Calu3 (cell line): ENCODE measurements at regions not wholly inside any gene's neighbourhood (a gene's known extent, or its start where the extent isn't known, plus 50 kb on each side); places are given as distances from the start of the nearest gene placed in this dataset.

ENCODE experiments used
- BruUV-seq: library from RNA; stranded (reverse); fragments of 400-500 nt; replicated peaks from 2 replicates; lab custom pipeline; 2021; lab: Mats Ljungman, UMichigan
- CTCF ChIA-PET: fragments of 300-600 bp; sonication (Branson Sonifier 250); formaldehyde crosslinking; loops from one replicate; lab custom pipeline; 2022; ENCODE audit warnings: antibody characterized with exemption; lab: Charles Lee
- DNase-seq: peaks from one replicate; pipeline ENCODE4 v3.0.0; 2022
- H3K27ac Mint-ChIP-seq: one replicate; pipeline ENCODE4 v1.8.0; 2022; ENCODE audit warnings: mixed read lengths; ENCODE audit not compliant: unreplicated experiment
- H3K27me3 Mint-ChIP-seq: one replicate; pipeline ENCODE4 v1.8.0; 2022; ENCODE audit warnings: mixed read lengths; ENCODE audit not compliant: unreplicated experiment
- H3K36me3 Mint-ChIP-seq: one replicate; pipeline ENCODE4 v1.8.0; 2022; ENCODE audit warnings: mild to moderate bottlenecking, moderate library complexity, mixed read lengths; ENCODE audit not compliant: insufficient read depth, unreplicated experiment
- H3K4me1 Mint-ChIP-seq: one replicate; pipeline ENCODE4 v1.8.0; 2022; ENCODE audit warnings: mild to moderate bottlenecking, low read depth, mixed read lengths; ENCODE audit not compliant: unreplicated experiment
- H3K4me3 Mint-ChIP-seq: one replicate; pipeline ENCODE4 v1.8.0; 2022; ENCODE audit warnings: mild to moderate bottlenecking, low read depth, moderate library complexity, mixed read lengths; ENCODE audit not compliant: unreplicated experiment
- H3K9me3 Mint-ChIP-seq: one replicate; pipeline ENCODE4 v1.8.0; 2022; ENCODE audit warnings: low read depth, mixed read lengths; ENCODE audit not compliant: unreplicated experiment
- CTCF ChIP-seq: fragments of 200-600 bp; IDR thresholded peaks from one replicate; pipeline ENCODE4 v1.8.0; 2022; ENCODE audit warnings: antibody characterized with exemption; ENCODE audit not compliant: unreplicated experiment
- intact Hi-C: fragments of 100-400 bp; cut with micrococcal nuclease; formaldehyde crosslinking; loops from one replicate; pipeline ENCODE4 v1.10.0; 2022; ENCODE audit not compliant: unreplicated experiment

GRCh38 chr11:11770921-11771486, 70.8 kb upstream of the USP47 start:
- Mint-ChIP-seq H3K27ac (no peak overlapping the region), H3K9me3 (no peaks in the 10 kb centered on the region), H3K36me3 (no peaks in the 10 kb centered on the region), H3K27me3 (peaks cover 90% of the 10 kb centered on the region), H3K4me3 (no peak overlapping the region), H3K4me1 (no peaks in the 10 kb centered on the region)
- intact Hi-C loops = no loop called here
- CTCF ChIA-PET = no interaction called here
- no TSS peak for BruUV-seq
- DNase-seq = no peak
- no peak for TF ChIP-seq CTCF

GRCh38 chr11:11770296-11770695, 71.5 kb upstream of the USP47 start:
- Mint-ChIP-seq H3K27ac (no peak overlapping the region), H3K4me3 (no peak overlapping the region), H3K27me3 (peaks cover 87% of the 10 kb centered on the region), H3K36me3 (no peaks in the 10 kb centered on the region), H3K9me3 (no peaks in the 10 kb centered on the region), H3K4me1 (no peaks in the 10 kb centered on the region)
- intact Hi-C loops = no loop called here
- no TSS peak for BruUV-seq
- CTCF ChIA-PET = no interaction called here
- no peak for DNase-seq
- TF ChIP-seq CTCF = no peak

GRCh38 chr11:11769782-11770181, 72.0 kb upstream of the USP47 start:
- intact Hi-C loops = no loop called here
- TF ChIP-seq CTCF = no peak
- no peak for DNase-seq
- BruUV-seq = no TSS peak
- Mint-ChIP-seq H3K4me1 (no peaks in the 10 kb centered on the region), H3K27ac (no peak overlapping the region), H3K36me3 (no peaks in the 10 kb centered on the region), H3K4me3 (no peak overlapping the region), H3K27me3 (peaks cover 82% of the 10 kb centered on the region), H3K9me3 (no peaks in the 10 kb centered on the region)
- CTCF ChIA-PET = no interaction called here

GRCh38 chr11:11769362-11769761, 72.4 kb upstream of the USP47 start:
- Mint-ChIP-seq H3K36me3 (no peaks in the 10 kb centered on the region), H3K4me3 (no peak overlapping the region), H3K27ac (no peak overlapping the region), H3K9me3 (no peaks in the 10 kb centered on the region), H3K4me1 (no peaks in the 10 kb centered on the region), H3K27me3 (peaks cover 79% of the 10 kb centered on the region)
- intact Hi-C loops = no loop called here
- CTCF ChIA-PET = no interaction called here
- no peak for TF ChIP-seq CTCF
- DNase-seq = no peak
- no TSS peak for BruUV-seq
